NCI-H2107 treated with DMSO at 0.1 percent for 48 hours (cell line): ENCODE measurements at regions not wholly inside any gene's neighbourhood (a gene's known extent, or its start where the extent isn't known, plus 50 kb on each side); places are given as distances from the start of the nearest gene placed in this dataset.
A peak's percentile ranks its signal among the peaks of the same experiment; 100 is the strongest.

Experiments
- DNase-seq: peaks from one replicate; lab custom pipeline; 2025; ENCODE audit not compliant: unreplicated experiment; lab: John Stamatoyannopoulos, UW

- peak; percentile 18 for DNase-seq
Measured at GRCh38 chr15:47945872-47946650, 174.7 kb upstream of the SLC24A5 start.

GRCh38 chr15:47949815-47950214, 171.0 kb upstream of the SLC24A5 start:
- DNase-seq = no peak

- no peak for DNase-seq
Measured at GRCh38 chr15:47950447-47950846, 170.3 kb upstream of the SLC24A5 start.

- DNase-seq = no peak
Measured at GRCh38 chr15:47951781-47952180, 169.0 kb upstream of the SLC24A5 start.

GRCh38 chr15:47954196-47954595, 166.6 kb upstream of the SLC24A5 start:
- no peak for DNase-seq

GRCh38 chr15:47955021-47955420, 165.8 kb upstream of the SLC24A5 start:
- DNase-seq = no peak

- no peak for DNase-seq
Measured at GRCh38 chr15:47959617-47960413, 161.0 kb upstream of the SLC24A5 start.

- DNase-seq = no peak
Measured at GRCh38 chr15:47961401-47962090, 159.2 kb upstream of the SLC24A5 start.

- DNase-seq = no peak
Measured at GRCh38 chr15:47963265-47963664, 157.5 kb upstream of the SLC24A5 start.

GRCh38 chr15:47964229-47964628, 156.6 kb upstream of the SLC24A5 start:
- no peak for DNase-seq

- DNase-seq = peak; percentile 37
Measured at GRCh38 chr15:47965297-47965696, 155.5 kb upstream of the SLC24A5 start.

- DNase-seq = no peak
Measured at GRCh38 chr15:47968593-47968992, 152.2 kb upstream of the SLC24A5 start.

- no peak for DNase-seq
Measured at GRCh38 chr15:47971637-47972036, 149.2 kb upstream of the SLC24A5 start.

GRCh38 chr15:47972738-47973137, 148.1 kb upstream of the SLC24A5 start:
- no peak for DNase-seq

GRCh38 chr15:47974724-47975123, 146.1 kb upstream of the SLC24A5 start:
- DNase-seq = no peak

- DNase-seq = peak; percentile 49
Measured at GRCh38 chr15:47975427-47975826, 145.4 kb upstream of the SLC24A5 start.

GRCh38 chr15:47983533-47983932, 137.3 kb upstream of the SLC24A5 start:
- no peak for DNase-seq

GRCh38 chr15:47985568-47985967, 135.2 kb upstream of the SLC24A5 start:
- no peak for DNase-seq

- DNase-seq = no peak
Measured at GRCh38 chr15:47987461-47987860, 133.3 kb upstream of the SLC24A5 start.

- peak; percentile 77 for DNase-seq
Measured at GRCh38 chr15:47987908-47988532, 132.8 kb upstream of the SLC24A5 start.

- DNase-seq = peak; percentile 4
Measured at GRCh38 chr15:47988564-47988963, 132.2 kb upstream of the SLC24A5 start.
